H9 (cell line): ENCODE measurements at regions not wholly inside any gene's neighbourhood (a gene's known extent, or its start where the extent isn't known, plus 50 kb on each side); places are given as distances from the start of the nearest gene placed in this dataset.
A peak's percentile ranks its signal among the peaks of the same experiment; 100 is the strongest.

ENCODE experiments used
- DNase-seq: peaks from one replicate; pipeline ENCODE4 v3.0.0-alpha.2; 2017
- H2AFZ ChIP-seq: one replicate; pipeline ENCODE4 v1.6.1; 2013; ENCODE audit warnings: mild to moderate bottlenecking, low read length, control low read depth, moderate library complexity
- H2AK5ac ChIP-seq: 2 replicates; pipeline ENCODE4 v1.6.1; 2013; ENCODE audit warnings: low read length, control low read depth, mixed read lengths; ENCODE audit not compliant: insufficient read length
- H2BK120ac ChIP-seq: one replicate; pipeline ENCODE4 v1.6.1; 2013; ENCODE audit warnings: low read depth, mild to moderate bottlenecking, low read length, control low read depth, inconsistent platforms; ENCODE audit not compliant: poor library complexity, severe bottlenecking
- H2BK12ac ChIP-seq: 2 replicates; pipeline ENCODE4 v1.6.1; 2013; ENCODE audit warnings: low read length, control low read depth, mixed read lengths, low read depth; ENCODE audit not compliant: insufficient read length
- H2BK15ac ChIP-seq: 2 replicates; pipeline ENCODE4 v1.6.1; 2013; ENCODE audit warnings: low read depth, low read length, control low read depth
- H2BK20ac ChIP-seq: one replicate; pipeline ENCODE4 v1.6.1; 2013; ENCODE audit warnings: low read depth, mild to moderate bottlenecking, low read length, control low read depth, inconsistent platforms; ENCODE audit not compliant: poor library complexity, severe bottlenecking
- H2BK5ac ChIP-seq: 2 replicates; pipeline ENCODE4 v1.6.1; 2013; ENCODE audit warnings: low read length, control low read depth, mixed read lengths; ENCODE audit not compliant: insufficient read length
- H3K14ac ChIP-seq: 2 replicates; pipeline ENCODE4 v1.6.1; 2013; ENCODE audit warnings: low read length, control low read depth; ENCODE audit not compliant: insufficient read depth
- H3K18ac ChIP-seq: 2 replicates; pipeline ENCODE4 v1.6.1; 2013; ENCODE audit warnings: low read depth, mild to moderate bottlenecking, mixed read lengths, low read length, control low read depth; ENCODE audit not compliant: insufficient read length
- H3K23ac ChIP-seq: 2 replicates; pipeline ENCODE4 v1.6.1; 2013; ENCODE audit warnings: low read length, control low read depth, mixed read lengths, low read depth; ENCODE audit not compliant: insufficient read length
- H3K23me2 ChIP-seq: 2 replicates; pipeline ENCODE4 v1.6.1; 2013; ENCODE audit warnings: low read depth, mild to moderate bottlenecking, mixed read lengths, low read length, control low read depth; ENCODE audit not compliant: insufficient read length, poor library complexity, severe bottlenecking
- H3K27ac ChIP-seq: 2 replicates; pipeline ENCODE4 v1.5.1; 2013; ENCODE audit warnings: low read length, control low read depth, mixed read lengths, low read depth; ENCODE audit not compliant: insufficient read length
- H3K27me3 ChIP-seq: 2 replicates; pipeline ENCODE4 v1.6.1; 2013; ENCODE audit warnings: low read length, control low read depth, inconsistent platforms; ENCODE audit not compliant: insufficient read depth
- H3K4ac ChIP-seq: 2 replicates; pipeline ENCODE4 v1.6.1; 2013; ENCODE audit warnings: low read depth, mild to moderate bottlenecking, control low read depth, inconsistent platforms, low read length, moderate library complexity
- H3K4me1 ChIP-seq: 2 replicates; pipeline ENCODE4 v1.6.1; 2013; ENCODE audit warnings: low read length, control low read depth, inconsistent platforms; ENCODE audit not compliant: insufficient read depth
- H3K4me2 ChIP-seq: 2 replicates; pipeline ENCODE4 v1.6.1; 2013; ENCODE audit warnings: low read length, control low read depth, mixed read lengths; ENCODE audit not compliant: insufficient read length, insufficient read depth
- H3K56ac ChIP-seq: 2 replicates; pipeline ENCODE4 v1.6.1; 2013; ENCODE audit warnings: low read depth, mild to moderate bottlenecking, mixed read lengths, low read length, control low read depth; ENCODE audit not compliant: insufficient read length
- H3K79me1 ChIP-seq: 2 replicates; pipeline ENCODE4 v1.6.1; 2013; ENCODE audit warnings: low read depth, mild to moderate bottlenecking, moderate library complexity, low read length, control low read depth, inconsistent platforms; ENCODE audit not compliant: insufficient read depth, poor library complexity, severe bottlenecking
- H3K79me2 ChIP-seq: 2 replicates; pipeline ENCODE4 v1.6.1; 2013; ENCODE audit warnings: low read length, control low read depth, inconsistent platforms; ENCODE audit not compliant: insufficient read depth
- H3K9ac ChIP-seq: 2 replicates; pipeline ENCODE4 v1.6.1; 2013; ENCODE audit warnings: low read length, control low read depth, mixed read lengths; ENCODE audit not compliant: insufficient read length; ENCODE audit errors: extremely low read depth
- H3K9me3 ChIP-seq: one replicate; pipeline ENCODE4 v1.6.1; 2013; ENCODE audit warnings: low read depth, low read length, inconsistent platforms; ENCODE audit not compliant: control insufficient read depth
- H3T11ph ChIP-seq: one replicate; pipeline ENCODE4 v1.6.1; 2013; ENCODE audit warnings: mild to moderate bottlenecking, low read length, control low read depth, inconsistent platforms
- H4K20me1 ChIP-seq: one replicate; pipeline ENCODE4 v1.6.1; 2013; ENCODE audit not compliant: control insufficient read depth, insufficient read length, insufficient read depth
- H4K5ac ChIP-seq: 2 replicates; pipeline ENCODE4 v1.6.1; 2013; ENCODE audit warnings: low read depth, mild to moderate bottlenecking, mixed read lengths, low read length, control low read depth; ENCODE audit not compliant: insufficient read length
- H4K8ac ChIP-seq: replicated peaks from 2 replicates; pipeline ENCODE4 v1.6.1; 2013; ENCODE audit warnings: low read length, control low read depth, mixed read lengths, low read depth; ENCODE audit not compliant: insufficient read length
- H4K91ac ChIP-seq: 2 replicates; pipeline ENCODE4 v1.6.1; 2013; ENCODE audit warnings: low read depth, mild to moderate bottlenecking, moderate library complexity, mixed read lengths, low read length, control low read depth; ENCODE audit not compliant: insufficient read length
- H3K27ac Mint-ChIP-seq, 3 experiments: 2 replicates in 2 of 3; 3 replicates in 1 of 3; pipeline ENCODE4 v1.8.0; 2020 to 2021; ENCODE audit warnings: mixed read lengths in 3 of 3, mild to moderate bottlenecking in 1 of 3, moderate library complexity in 1 of 3
- H3K27me3 Mint-ChIP-seq: 2 replicates; pipeline ENCODE4 v1.8.0; 2021; ENCODE audit warnings: low read depth, mild to moderate bottlenecking, moderate library complexity, mixed read lengths
- H3K36me3 Mint-ChIP-seq, 3 experiments: 2 replicates in 2 of 3; 3 replicates in 1 of 3; pipeline ENCODE4 v1.8.0; 2020 to 2021; ENCODE audit warnings: low read depth in 3 of 3, mixed read lengths in 3 of 3; ENCODE audit not compliant: insufficient read depth in 1 of 3
- H3K4me1 Mint-ChIP-seq, 2 experiments: 2 replicates each; pipeline ENCODE4 v1.8.0; 2020; ENCODE audit warnings: mixed read lengths in 2 of 2
- H3K4me3 Mint-ChIP-seq, 2 experiments: 2 replicates in 1 of 2; 3 replicates in 1 of 2; pipeline ENCODE4 v1.8.0; 2020 to 2021; ENCODE audit warnings: mild to moderate bottlenecking in 2 of 2, mixed read lengths in 2 of 2, moderate library complexity in 1 of 2
- H3K9me3 Mint-ChIP-seq, 2 experiments: 2 replicates in 1 of 2; 3 replicates in 1 of 2; pipeline ENCODE4 v1.8.0; 2020; ENCODE audit warnings: mild to moderate bottlenecking in 2 of 2, mixed read lengths in 2 of 2, moderate library complexity in 1 of 2
- CTCF ChIP-seq: fragments of 200-600 bp; sonication (generic); conservative IDR thresholded peaks from 3 replicates; pipeline ENCODE4 v1.8.0; 2021; ENCODE audit warnings: antibody characterized with exemption, mild to moderate bottlenecking
- WGBS: extraction: QIAGEN DNeasy Blood & Tissue Kit; methylation state at CpG from one replicate; pipeline ENCODE4 v1.1.7; 2013; ENCODE audit warnings: missing lambda C conversion rate, low lambda C conversion rate, mixed read lengths; ENCODE audit not compliant: insufficient read length; ENCODE audit errors: extremely low coverage; 5-methylcytosine and 5-hydroxymethylcytosine counted together

- Histone ChIP-seq H3K23ac (no peak overlapping the region), H2BK5ac (no peak overlapping the region), H3K79me1 (no peaks in the 10 kb centered on the region), H4K91ac (no peak overlapping the region), H3K9me3 (no peaks in the 10 kb centered on the region), H3K9ac (no peak overlapping the region), H3K27ac (no peak overlapping the region), H4K20me1 (no peaks in the 10 kb centered on the region), H3K27me3 (no peaks in the 10 kb centered on the region), H2BK120ac (no peak overlapping the region), H3K18ac (no peak overlapping the region), H3K23me2 (no peaks in the 10 kb centered on the region), H3K4ac (no peak overlapping the region), H3K4me2 (no peak overlapping the region), H2BK15ac (no peak overlapping the region), H3K79me2 (no peaks in the 10 kb centered on the region), H3T11ph (no peak overlapping the region), H3K4me1 (no peaks in the 10 kb centered on the region), H4K5ac (no peak overlapping the region), H2AFZ (no peak overlapping the region), H3K56ac (no peak overlapping the region), H2BK12ac (no peak overlapping the region), H3K14ac (no peak overlapping the region; the same call in 1 of the 2 replicates), H4K8ac (no peak overlapping the region), H2AK5ac (no peak overlapping the region), H2BK20ac (no peak overlapping the region)
- Mint-ChIP-seq H3K4me3 (no peak overlapping the region), H3K9me3 (peaks cover 0 to 9% of the 10 kb centered on the region in 2 experiments; a peak in 1 of 5 replicates), H3K27ac (0 out of 7 replicates have a peak overlapping the region, but pooled peaks of 1 of the 3 experiments have one; percentile 40), H3K27me3 (peaks cover 8% of the 10 kb centered on the region), H3K4me1 (no peaks in the 10 kb centered on the region), H3K36me3 (no peaks in the 10 kb centered on the region; a peak in 1 of 7 replicates)
- TF ChIP-seq CTCF = no peak
- WGBS = no CpG with 5 or more reads among the region's 19 CpGs
- no peak for DNase-seq
Observed at GRCh38 chr22:49620003-49620556, 207.6 kb downstream of the BRD1 start.
